ENCODE measurements at regions not wholly inside any gene's neighbourhood (a gene's known extent, or its start where the extent isn't known, plus 50 kb on each side); places are given as distances from the start of the nearest gene placed in this dataset.

DNA sequence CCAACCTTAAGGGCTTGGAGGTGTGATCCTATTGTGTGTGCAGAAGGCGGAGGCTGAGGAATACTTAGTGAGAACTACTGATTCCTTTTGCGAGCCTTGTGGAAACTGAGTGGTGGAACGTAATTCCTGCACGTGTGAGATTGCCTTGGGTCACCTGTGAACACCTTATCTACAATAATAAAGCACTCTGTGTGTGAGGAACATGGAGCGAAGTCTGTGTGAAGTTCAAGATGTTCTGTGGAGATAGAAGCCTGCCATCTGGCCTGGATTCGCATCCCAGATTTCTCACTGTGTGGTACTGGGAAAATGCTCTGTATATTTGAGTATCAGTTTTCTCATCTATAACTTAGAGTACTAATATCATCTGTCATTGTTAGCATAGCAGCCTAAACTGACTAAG is 179.5 kb upstream of the PDZRN3 start:
- no peak for DNase-seq (ENCODE audit: low spot score in 2 of 2)
- Histone ChIP-seq H3K9me3 (no peaks in the 10 kb centered on the region), H3K4me1 (no peaks in the 10 kb centered on the region), H3K27me3 (no peaks in the 10 kb centered on the region), H3K36me3 (no peaks in the 10 kb centered on the region), H3K4me3 (no peak overlapping the region), H3K27ac (peak overlapping the region in 1 of 2 donors; percentile 15)
- intact Hi-C loops (cut with DNase I; ENCODE audit: low total_unique reads) = no loop called here
- no peak for TF ChIP-seq POLR2AphosphoS5 (IDR thresholded peaks at IDR 0.05)
- TF ChIP-seq, protein P1, sequence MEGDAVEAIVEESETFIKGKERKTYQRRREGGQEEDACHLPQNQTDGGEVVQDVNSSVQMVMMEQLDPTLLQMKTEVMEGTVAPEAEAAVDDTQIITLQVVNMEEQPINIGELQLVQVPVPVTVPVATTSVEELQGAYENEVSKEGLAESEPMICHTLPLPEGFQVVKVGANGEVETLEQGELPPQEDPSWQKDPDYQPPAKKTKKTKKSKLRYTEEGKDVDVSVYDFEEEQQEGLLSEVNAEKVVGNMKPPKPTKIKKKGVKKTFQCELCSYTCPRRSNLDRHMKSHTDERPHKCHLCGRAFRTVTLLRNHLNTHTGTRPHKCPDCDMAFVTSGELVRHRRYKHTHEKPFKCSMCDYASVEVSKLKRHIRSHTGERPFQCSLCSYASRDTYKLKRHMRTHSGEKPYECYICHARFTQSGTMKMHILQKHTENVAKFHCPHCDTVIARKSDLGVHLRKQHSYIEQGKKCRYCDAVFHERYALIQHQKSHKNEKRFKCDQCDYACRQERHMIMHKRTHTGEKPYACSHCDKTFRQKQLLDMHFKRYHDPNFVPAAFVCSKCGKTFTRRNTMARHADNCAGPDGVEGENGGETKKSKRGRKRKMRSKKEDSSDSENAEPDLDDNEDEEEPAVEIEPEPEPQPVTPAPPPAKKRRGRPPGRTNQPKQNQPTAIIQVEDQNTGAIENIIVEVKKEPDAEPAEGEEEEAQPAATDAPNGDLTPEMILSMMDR (IDR thresholded peaks at IDR 0.05) = no peak
- no peak for TF ChIP-seq POLR2A (IDR thresholded peaks at IDR 0.05)

DNA sequence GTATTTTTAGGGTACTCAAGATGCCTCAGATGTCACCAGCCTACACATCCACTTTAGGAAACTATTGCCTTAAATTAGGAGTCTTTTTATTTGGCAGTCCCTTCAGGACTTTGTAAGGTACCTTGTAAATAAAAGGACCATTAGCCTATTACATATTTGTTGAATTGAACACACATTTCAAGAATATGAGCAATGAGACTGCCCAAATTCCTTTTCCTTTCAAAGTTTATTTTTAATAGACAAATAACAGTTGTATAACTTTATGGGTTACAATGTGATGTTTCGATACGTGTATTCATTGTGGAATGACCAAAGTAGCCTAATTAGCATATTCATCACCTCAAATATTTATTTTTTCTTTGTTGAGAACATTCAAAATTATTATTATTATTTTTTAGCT is 176.7 kb upstream of the PDZRN3 start:
- TF ChIP-seq POLR2AphosphoS5 (IDR thresholded peaks at IDR 0.05) (no peak), POLR2A (IDR thresholded peaks at IDR 0.05) (no peak)
- TF ChIP-seq, protein P1 (IDR thresholded peaks at IDR 0.05) = no peak
- DNase-seq (ENCODE audit: low spot score in 2 of 2) = no peak
- no peaks in the 10 kb centered on the region for H3K27me3 ChIP-seq
- intact Hi-C loops (cut with DNase I; ENCODE audit: low total_unique reads) = no loop called here
- no peak overlapping the region for H3K4me3 ChIP-seq
- no peaks in the 10 kb centered on the region for H3K36me3 ChIP-seq
- no peaks in the 10 kb centered on the region for H3K9me3 ChIP-seq
- H3K27ac ChIP-seq = no peak overlapping the region
- no peaks in the 10 kb centered on the region for H3K4me1 ChIP-seq

DNA sequence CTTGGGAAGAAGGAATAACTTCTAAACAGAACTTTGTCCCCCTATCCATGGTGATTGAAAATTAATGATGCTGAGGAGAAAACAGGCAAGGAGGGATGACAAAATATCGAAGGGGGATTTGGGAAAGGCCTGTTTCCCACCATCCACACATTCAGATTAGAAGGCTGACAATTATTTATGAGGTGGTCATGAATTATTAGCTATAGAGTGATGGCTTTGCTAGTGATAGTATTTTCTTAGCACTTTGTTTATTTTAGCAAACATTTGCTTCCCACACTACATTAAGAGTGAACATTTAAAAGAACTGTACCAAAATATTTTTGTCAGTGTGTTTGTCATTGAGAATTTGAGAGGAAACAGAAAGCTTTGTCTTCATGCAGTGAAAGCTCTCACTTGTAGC is 172.6 kb upstream of the PDZRN3 start:
- no peak overlapping the region for H3K4me3 ChIP-seq
- H3K9me3 ChIP-seq = no peaks in the 10 kb centered on the region
- no peak for DNase-seq (ENCODE audit: low spot score in 2 of 2)
- TF ChIP-seq, protein P1 (IDR thresholded peaks at IDR 0.05) = no peak
- no peak for TF ChIP-seq POLR2A (IDR thresholded peaks at IDR 0.05)
- no peaks in the 10 kb centered on the region for H3K36me3 ChIP-seq
- H3K4me1 ChIP-seq = no peaks in the 10 kb centered on the region
- no peak overlapping the region for H3K27ac ChIP-seq
- intact Hi-C loops (cut with DNase I; ENCODE audit: low total_unique reads) = no loop called here
- no peaks in the 10 kb centered on the region for H3K27me3 ChIP-seq

DNA sequence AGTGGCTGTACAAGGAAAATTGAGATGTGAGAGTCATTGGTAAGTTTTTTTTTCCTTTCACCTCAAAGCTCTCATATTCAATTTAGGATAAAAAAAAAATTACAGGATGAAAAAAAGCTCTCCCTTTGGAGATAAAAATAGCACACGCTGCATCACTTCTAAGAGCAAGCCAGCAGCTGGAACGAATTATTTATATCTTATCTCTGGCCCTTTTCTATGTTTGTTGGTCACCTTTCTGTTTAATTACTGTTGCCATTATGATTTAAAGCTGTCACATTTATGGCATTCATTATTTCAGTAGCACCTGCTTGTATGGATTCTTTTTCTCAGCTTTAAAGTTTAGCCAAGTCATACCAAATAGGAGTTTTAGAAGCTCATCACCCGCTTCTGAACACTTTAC is 171.6 kb upstream of the PDZRN3 start:
- TF ChIP-seq POLR2A (IDR thresholded peaks at IDR 0.05) (no peak), POLR2AphosphoS5 (IDR thresholded peaks at IDR 0.05) (no peak)
- TF ChIP-seq, protein P1 (IDR thresholded peaks at IDR 0.05) = no peak
- Histone ChIP-seq H3K9me3 (no peaks in the 10 kb centered on the region), H3K36me3 (no peaks in the 10 kb centered on the region), H3K4me1 (no peaks in the 10 kb centered on the region), H3K4me3 (no peak overlapping the region), H3K27me3 (no peaks in the 10 kb centered on the region), H3K27ac (no peak overlapping the region)
- DNase-seq (ENCODE audit: low spot score in 2 of 2) = no peak
- intact Hi-C loops (cut with DNase I; ENCODE audit: low total_unique reads) = no loop called here

DNA sequence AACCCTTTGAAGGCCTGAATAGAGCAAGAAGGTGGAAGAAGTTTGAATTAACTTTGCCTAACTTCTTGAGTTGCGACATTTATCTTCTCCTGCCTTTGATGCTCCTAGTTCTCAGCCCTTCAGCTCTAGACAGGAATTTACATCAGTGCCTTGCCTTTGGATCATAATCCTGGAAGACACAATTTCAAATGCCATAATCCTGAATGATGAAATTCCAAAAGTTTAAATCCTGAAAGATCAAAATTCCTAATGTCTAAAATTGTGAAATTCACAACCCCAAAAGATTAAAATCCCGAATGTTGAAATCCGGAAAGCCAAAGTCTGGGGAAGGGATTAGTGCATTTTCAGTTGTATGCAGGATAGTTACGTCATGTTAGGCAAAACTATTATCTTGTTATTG is 166.6 kb upstream of the PDZRN3 start:
- Histone ChIP-seq H3K9me3 (no peaks in the 10 kb centered on the region), H3K36me3 (no peaks in the 10 kb centered on the region), H3K4me3 (no peak overlapping the region), H3K27ac (no peak overlapping the region), H3K27me3 (no peaks in the 10 kb centered on the region), H3K4me1 (no peaks in the 10 kb centered on the region)
- DNase-seq (ENCODE audit: low spot score in 2 of 2) = no peak
- TF ChIP-seq, protein P1 (IDR thresholded peaks at IDR 0.05) = no peak
- intact Hi-C loops (cut with DNase I; ENCODE audit: low total_unique reads) = no loop called here

All from breast epithelium (tissue), 4 donors.